ENCODE measurements at regions not wholly inside any gene's neighbourhood (a gene's known extent, or its start where the extent isn't known, plus 50 kb on each side); places are given as distances from the start of the nearest gene placed in this dataset.

DNA sequence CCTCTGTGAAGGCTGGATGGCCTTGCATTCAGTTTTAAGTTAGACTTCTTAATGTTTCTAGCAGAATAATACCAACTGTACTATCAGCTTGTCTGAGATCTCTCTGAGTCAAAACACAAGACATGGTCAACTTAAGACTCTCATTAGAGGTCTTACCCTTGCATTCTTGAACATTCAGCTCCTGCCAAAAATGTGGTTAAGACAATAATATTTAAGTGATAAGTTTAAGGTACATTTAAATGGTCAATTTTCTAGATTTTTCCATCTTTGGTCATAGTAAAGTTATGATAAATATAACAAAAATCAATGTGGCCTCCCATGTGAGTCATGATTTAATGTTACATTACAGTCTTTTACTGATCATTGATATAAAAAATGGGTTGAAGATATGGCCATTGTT, 75.0 kb downstream of the NR2F1 start:
- TF ChIP-seq POLR2AphosphoS5 (IDR thresholded peaks at IDR 0.05): no peak
- TF ChIP-seq, protein P1, sequence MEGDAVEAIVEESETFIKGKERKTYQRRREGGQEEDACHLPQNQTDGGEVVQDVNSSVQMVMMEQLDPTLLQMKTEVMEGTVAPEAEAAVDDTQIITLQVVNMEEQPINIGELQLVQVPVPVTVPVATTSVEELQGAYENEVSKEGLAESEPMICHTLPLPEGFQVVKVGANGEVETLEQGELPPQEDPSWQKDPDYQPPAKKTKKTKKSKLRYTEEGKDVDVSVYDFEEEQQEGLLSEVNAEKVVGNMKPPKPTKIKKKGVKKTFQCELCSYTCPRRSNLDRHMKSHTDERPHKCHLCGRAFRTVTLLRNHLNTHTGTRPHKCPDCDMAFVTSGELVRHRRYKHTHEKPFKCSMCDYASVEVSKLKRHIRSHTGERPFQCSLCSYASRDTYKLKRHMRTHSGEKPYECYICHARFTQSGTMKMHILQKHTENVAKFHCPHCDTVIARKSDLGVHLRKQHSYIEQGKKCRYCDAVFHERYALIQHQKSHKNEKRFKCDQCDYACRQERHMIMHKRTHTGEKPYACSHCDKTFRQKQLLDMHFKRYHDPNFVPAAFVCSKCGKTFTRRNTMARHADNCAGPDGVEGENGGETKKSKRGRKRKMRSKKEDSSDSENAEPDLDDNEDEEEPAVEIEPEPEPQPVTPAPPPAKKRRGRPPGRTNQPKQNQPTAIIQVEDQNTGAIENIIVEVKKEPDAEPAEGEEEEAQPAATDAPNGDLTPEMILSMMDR (IDR thresholded peaks at IDR 0.05): no peak
